H1 (cell line): ENCODE measurements at regions not wholly inside any gene's neighbourhood (a gene's known extent, or its start where the extent isn't known, plus 50 kb on each side); places are given as distances from the start of the nearest gene placed in this dataset.

Source experiments
- CTCF ChIA-PET: fragments of 300-600 bp; sonication (Branson Sonifier 250); formaldehyde crosslinking; loops from one replicate; lab custom pipeline; 2021; ENCODE audit not compliant: partially characterized antibody; lab: Charles Lee
- POLR2A ChIA-PET: fragments of 300-600 bp; sonication (Branson Sonifier 250); formaldehyde crosslinking; loops from one replicate; lab custom pipeline; 2021; ENCODE audit warnings: inconsistent platforms; ENCODE audit not compliant: partially characterized antibody; lab: Charles Lee
- DNase-seq, 2 experiments: peaks; one replicate each; pipeline versions ENCODE4 v3.0.0 to v3.0.0-alpha.2; 2010 to 2022; ENCODE audit warnings: low spot score in 2 of 2, low read depth in 1 of 2, mixed read lengths in 1 of 2
- FAIRE-seq: peaks from 2 replicates; lab custom pipeline; 2011; peaks lifted over from hg19 to GRCh38; lab: Jason Lieb, UNC
- H2AFZ ChIP-seq: 2 replicates; pipeline ENCODE4 v1.8.1; 2012; ENCODE audit warnings: low read length, inconsistent platforms
- H2AK5ac ChIP-seq: 2 replicates; pipeline ENCODE4 v1.6.1; 2013; ENCODE audit warnings: low read depth, low read length
- H2BK120ac ChIP-seq: replicated peaks from 2 replicates; pipeline ENCODE3; 2013; ENCODE audit warnings: low read depth, low read length, inconsistent platforms
- H2BK12ac ChIP-seq: 2 replicates; pipeline ENCODE4 v1.6.1; 2013; ENCODE audit warnings: low read depth, low read length
- H2BK15ac ChIP-seq: 2 replicates; pipeline ENCODE4 v1.6.1; 2013; ENCODE audit warnings: low read length
- H2BK20ac ChIP-seq: 2 replicates; pipeline ENCODE4 v1.6.1; 2013; ENCODE audit warnings: low read length
- H2BK5ac ChIP-seq: 2 replicates; pipeline ENCODE4 v1.6.1; 2013; ENCODE audit warnings: low read depth, low read length
- H3K14ac ChIP-seq: 2 replicates; pipeline ENCODE4 v1.6.1; 2013; ENCODE audit warnings: inconsistent platforms; ENCODE audit not compliant: insufficient read length
- H3K18ac ChIP-seq: 2 replicates; pipeline ENCODE4 v1.6.1; 2013; ENCODE audit warnings: low read length; ENCODE audit errors: extremely low read depth
- H3K23ac ChIP-seq: 2 replicates; pipeline ENCODE4 v1.6.1; 2013; ENCODE audit warnings: inconsistent platforms; ENCODE audit not compliant: insufficient read length
- H3K23me2 ChIP-seq: 2 replicates; pipeline ENCODE4 v1.6.1; 2013; ENCODE audit warnings: low read depth, low read length
- H3K27ac ChIP-seq: 2 replicates; pipeline ENCODE4 v1.6.1; 2011; ENCODE audit warnings: low read depth, low read length, inconsistent platforms
- H3K27me3 ChIP-seq, 4 experiments: replicated peaks in 1 of 4; 1 replicate in 1 of 4; 2 replicates in 3 of 4; pipeline versions ENCODE4 v1.6.1 to v1.8.1; 2011 to 2013; ENCODE audit warnings: low read length in 3 of 4, mild to moderate bottlenecking in 3 of 4, inconsistent platforms in 2 of 4, mixed read lengths in 2 of 4, moderate library complexity in 1 of 4; ENCODE audit not compliant: control insufficient read depth in 3 of 4, insufficient read depth in 3 of 4; ENCODE audit errors: extremely low read depth in 1 of 4
- H3K36me3 ChIP-seq, 4 experiments: 2 replicates each; pipeline versions ENCODE4 v1.6.1 to v1.8.1; 2011 to 2013; ENCODE audit warnings: mild to moderate bottlenecking in 4 of 4, low read length in 3 of 4, moderate library complexity in 2 of 4, control low read depth in 1 of 4, inconsistent platforms in 1 of 4; ENCODE audit not compliant: insufficient read depth in 4 of 4, control insufficient read depth in 2 of 4
- H3K4ac ChIP-seq: replicated peaks from 2 replicates; pipeline ENCODE3; 2013; ENCODE audit warnings: low read length, low read depth, mixed read lengths, inconsistent platforms; ENCODE audit not compliant: insufficient read length
- H3K4me1 ChIP-seq, 4 experiments: replicated peaks in 1 of 4; 1 replicate in 1 of 4; 2 replicates in 3 of 4; pipeline versions ENCODE4 v1.6.1 to v1.8.1; 2011 to 2013; ENCODE audit warnings: low read length in 3 of 4, inconsistent platforms in 2 of 4, mixed read lengths in 1 of 4; ENCODE audit not compliant: insufficient read depth in 4 of 4, control insufficient read depth in 3 of 4
- H3K4me2 ChIP-seq, 2 experiments: 2 replicates each; pipeline versions ENCODE4 v1.6.1 to v1.8.1; 2011 to 2013; ENCODE audit warnings: low read depth in 2 of 2, low read length in 2 of 2, control low read depth in 1 of 2, inconsistent platforms in 1 of 2, mild to moderate bottlenecking in 1 of 2; ENCODE audit not compliant: insufficient read depth in 1 of 2
- H3K4me3 ChIP-seq, 4 experiments: fragments of 200-600, 300-600 bp in 1 of 4; sonication (generic), shearing (Covaris generic), sonication (Bioruptor Twin) in 1 of 4; 2 replicates each; pipeline versions ENCODE4 v1.5.1 to v1.8.1; 2011 to 2016; ENCODE audit warnings: low read length in 4 of 4, low read depth in 3 of 4, control low read depth in 2 of 4, inconsistent platforms in 2 of 4, mild to moderate bottlenecking in 2 of 4, mixed read lengths in 1 of 4, moderate library complexity in 1 of 4; ENCODE audit not compliant: insufficient read depth in 2 of 4; ENCODE audit errors: extremely low read depth in 1 of 4
- H3K56ac ChIP-seq: replicated peaks from 2 replicates; pipeline ENCODE3; 2013; ENCODE audit warnings: low read depth, mild to moderate bottlenecking, mixed read lengths, low read length, inconsistent platforms; ENCODE audit not compliant: insufficient read length
- H3K79me1 ChIP-seq: 2 replicates; pipeline ENCODE4 v1.6.1; 2013; ENCODE audit warnings: low read depth, low read length, control low read depth
- H3K79me2 ChIP-seq, 2 experiments: 2 replicates each; pipeline versions ENCODE4 v1.6.1 to v1.8.1; 2012 to 2013; ENCODE audit warnings: low read length in 2 of 2, mild to moderate bottlenecking in 2 of 2, inconsistent platforms in 1 of 2; ENCODE audit not compliant: insufficient read depth in 2 of 2, control insufficient read depth in 1 of 2
- H3K9ac ChIP-seq, 4 experiments: replicated peaks in 1 of 4; 1 replicate in 1 of 4; 2 replicates in 3 of 4; pipeline versions ENCODE4 v1.6.1 to v1.8.1; 2011 to 2013; ENCODE audit warnings: low read depth in 3 of 4, low read length in 3 of 4, control low read depth in 2 of 4, mild to moderate bottlenecking in 2 of 4, moderate library complexity in 2 of 4, inconsistent platforms in 1 of 4; ENCODE audit errors: extremely low read depth in 1 of 4
- H3K9me3 ChIP-seq, 2 experiments: 2 replicates each; pipeline versions ENCODE4 v1.6.1 to v1.8.1; 2012 to 2013; ENCODE audit warnings: mild to moderate bottlenecking in 2 of 2, moderate library complexity in 2 of 2, control low read depth in 1 of 2, inconsistent platforms in 1 of 2, low read depth in 1 of 2, low read length in 1 of 2, mixed read lengths in 1 of 2; ENCODE audit not compliant: insufficient read depth in 2 of 2
- H4K20me1 ChIP-seq, 2 experiments: replicated peaks in 1 of 2; 2 replicates each; pipeline versions ENCODE3 to v1.8.1; 2011 to 2013; ENCODE audit warnings: inconsistent platforms in 2 of 2, low read length in 2 of 2, mild to moderate bottlenecking in 1 of 2; ENCODE audit not compliant: insufficient read depth in 2 of 2, control insufficient read depth in 1 of 2
- H4K5ac ChIP-seq: 2 replicates; pipeline ENCODE4 v1.6.1; 2013; ENCODE audit warnings: low read length, low read depth, mixed read lengths, inconsistent platforms; ENCODE audit not compliant: insufficient read length
- H4K8ac ChIP-seq: 2 replicates; pipeline ENCODE4 v1.8.0; 2013; ENCODE audit warnings: mild to moderate bottlenecking, moderate library complexity, low read length, inconsistent platforms; ENCODE audit not compliant: insufficient read depth; ENCODE audit errors: extremely low read depth
- H4K91ac ChIP-seq: replicated peaks from 2 replicates; pipeline ENCODE3; 2013; ENCODE audit warnings: low read length, mixed read lengths, inconsistent platforms; ENCODE audit not compliant: insufficient read length
- CREB1 ChIP-seq: IDR thresholded peaks from 2 replicates; pipeline ENCODE4 v1.6.1; 2012; ENCODE audit warnings: inconsistent platforms
- CTBP2 ChIP-seq: IDR thresholded peaks from 2 replicates; pipeline ENCODE4 v1.7.0; 2011; ENCODE audit warnings: borderline replicate concordance, mild to moderate bottlenecking, moderate library complexity, mixed read lengths, low read length; ENCODE audit not compliant: insufficient read depth, insufficient read length
- JUND ChIP-seq: IDR thresholded peaks from 2 replicates; pipeline ENCODE4 v1.6.1; 2011; ENCODE audit warnings: mild to moderate bottlenecking, improper control_type of control experiment, low read length

GRCh38 chr6:71567562-71567961 lies 279.0 kb downstream of the OGFRL1 start:
- Histone ChIP-seq H3K9me3 (no peaks in the 10 kb centered on the region), H3K14ac (no peak overlapping the region), H2BK15ac (no peak overlapping the region), H3K23me2 (no peaks in the 10 kb centered on the region), H3K79me1 (no peaks in the 10 kb centered on the region), H2AFZ (no peak overlapping the region), H4K8ac (no peak overlapping the region), H4K5ac (no peak overlapping the region), H3K9ac (no peak overlapping the region), H3K23ac (no peak overlapping the region), H3K36me3 (no peaks in the 10 kb centered on the region), H2AK5ac (no peak overlapping the region), H3K4ac (no peak overlapping the region), H2BK20ac (no peak overlapping the region), H2BK120ac (no peak overlapping the region), H3K27me3 (no peaks in the 10 kb centered on the region), H2BK5ac (no peak overlapping the region), H4K20me1 (no peaks in the 10 kb centered on the region), H3K4me3 (no peak overlapping the region), H3K4me1 (no peaks in the 10 kb centered on the region), H4K91ac (no peak overlapping the region), H3K79me2 (no peaks in the 10 kb centered on the region), H3K4me2 (no peak overlapping the region), H3K27ac (no peak overlapping the region)
- no peak for FAIRE-seq
- no peak for DNase-seq
- POLR2A ChIA-PET = no interaction called here
- TF ChIP-seq CTBP2 = no peak
- TF ChIP-seq CREB1 = no peak
- no peak for TF ChIP-seq JUND
- TF ChIP-seq, all 59 proteins: peak for 0
- no peak overlapping the region for H3K56ac ChIP-seq
- CTCF ChIA-PET = no interaction called here
- no peak overlapping the region for H3K18ac ChIP-seq
- no peak overlapping the region for H2BK12ac ChIP-seq
